GM21381 (cell line): ENCODE measurements at regions not wholly inside any gene's neighbourhood (a gene's known extent, or its start where the extent isn't known, plus 50 kb on each side); places are given as distances from the start of the nearest gene placed in this dataset.

Experiments
- ATAC-seq: cut with Tn5 transposase; IDR thresholded peaks from one replicate; pipeline ENCODE4 v1.9.1; 2021; ENCODE audit warnings: mild to moderate bottlenecking, moderate library complexity; ENCODE audit not compliant: unreplicated experiment

DNA sequence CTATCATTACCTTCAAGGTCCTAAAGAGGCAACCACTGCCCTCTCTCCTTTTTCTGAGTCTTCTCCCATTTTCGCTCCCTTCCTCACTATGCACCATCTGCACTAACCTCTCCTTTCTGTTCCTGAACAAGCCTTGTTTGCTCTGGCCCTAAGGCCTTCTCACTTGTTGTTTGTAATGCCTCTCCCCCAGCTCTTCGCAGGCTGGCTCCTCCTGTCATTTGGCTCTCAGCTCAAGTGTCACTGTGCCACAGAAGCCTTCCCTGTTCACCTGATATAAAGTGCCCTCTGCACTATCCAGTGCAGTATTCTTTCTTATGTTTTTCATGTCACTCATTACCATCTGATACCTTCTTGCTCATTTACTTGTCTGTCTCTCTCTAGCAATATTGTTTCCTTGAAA lies 303.7 kb downstream of the KCNN2 start:
- ATAC-seq = no peak

DNA sequence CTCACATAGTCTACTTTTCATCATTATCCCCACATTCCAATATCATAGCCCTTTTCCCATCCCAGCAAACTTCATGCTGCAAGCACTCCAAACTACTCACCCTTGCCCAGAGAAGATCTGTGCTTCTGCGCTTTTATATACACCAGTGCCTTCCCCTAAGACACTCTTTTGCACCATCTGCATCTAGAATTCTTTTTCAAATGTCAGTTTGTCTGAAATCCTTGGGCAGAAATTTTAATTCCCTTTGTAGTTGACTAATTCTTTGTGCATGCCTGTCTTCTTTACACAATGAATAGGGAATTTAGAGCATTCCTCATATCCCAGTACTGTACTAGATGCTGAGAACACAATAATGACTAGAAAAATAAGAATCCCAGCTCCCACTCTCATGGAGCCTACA lies 298.9 kb downstream of the KCNN2 start:
- no peak for ATAC-seq

DNA sequence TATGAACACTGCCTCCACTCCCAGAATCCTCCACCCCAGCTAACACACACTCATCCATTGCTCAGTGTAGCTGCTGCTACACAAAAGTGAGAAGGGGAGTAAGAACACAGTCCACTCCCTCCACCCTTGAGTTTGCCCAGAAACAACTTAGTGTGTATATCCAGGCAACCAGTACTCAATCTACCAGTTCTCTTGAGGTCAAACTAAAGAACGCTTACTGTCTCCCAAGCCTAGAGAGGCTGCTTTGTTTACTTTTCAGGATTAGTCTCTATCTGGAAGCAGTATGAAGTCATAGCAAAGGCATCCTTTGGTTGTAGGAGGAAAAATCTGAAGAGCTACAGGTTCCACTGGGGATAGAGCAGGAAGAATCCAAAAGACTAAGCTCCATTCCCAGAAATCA lies 296.3 kb downstream of the KCNN2 start:
- ATAC-seq = no peak

DNA sequence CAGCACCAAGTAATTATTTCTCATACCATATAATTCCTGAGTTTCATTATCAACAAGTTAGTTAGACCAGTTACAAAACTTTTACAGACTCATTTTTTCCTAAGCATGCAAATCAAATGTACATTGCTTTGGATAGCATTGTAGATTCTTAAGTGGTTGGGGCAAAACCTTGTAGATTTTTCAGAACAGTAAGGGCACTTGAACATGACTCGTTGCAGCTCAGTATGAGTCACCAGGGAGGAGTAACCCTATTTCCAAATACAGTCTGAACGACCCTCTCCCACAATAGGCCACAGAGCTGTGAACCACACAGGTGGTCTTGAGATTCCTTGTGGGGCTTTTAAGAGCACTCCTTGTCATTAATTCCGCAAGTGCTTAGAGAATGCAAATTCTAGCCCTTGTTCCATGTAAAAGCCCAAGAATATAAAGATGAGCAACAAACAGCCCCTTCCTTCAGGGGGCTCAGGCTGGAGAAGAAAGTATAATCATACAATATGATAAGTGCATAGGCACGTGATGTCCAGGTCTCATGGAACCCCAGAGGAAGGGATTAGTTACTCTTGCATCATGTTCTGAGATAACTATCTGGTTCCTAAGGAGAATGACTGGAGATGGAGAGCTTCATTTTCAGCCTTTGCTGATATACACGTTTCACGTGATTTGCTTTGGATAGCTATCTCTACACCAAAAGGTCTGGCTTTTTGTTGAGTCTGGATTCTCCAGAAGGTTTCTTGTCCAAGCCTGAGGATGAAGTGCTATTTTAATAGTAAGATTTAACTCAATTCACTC lies 295.7 kb downstream of the KCNN2 start:
- no peak for ATAC-seq

DNA sequence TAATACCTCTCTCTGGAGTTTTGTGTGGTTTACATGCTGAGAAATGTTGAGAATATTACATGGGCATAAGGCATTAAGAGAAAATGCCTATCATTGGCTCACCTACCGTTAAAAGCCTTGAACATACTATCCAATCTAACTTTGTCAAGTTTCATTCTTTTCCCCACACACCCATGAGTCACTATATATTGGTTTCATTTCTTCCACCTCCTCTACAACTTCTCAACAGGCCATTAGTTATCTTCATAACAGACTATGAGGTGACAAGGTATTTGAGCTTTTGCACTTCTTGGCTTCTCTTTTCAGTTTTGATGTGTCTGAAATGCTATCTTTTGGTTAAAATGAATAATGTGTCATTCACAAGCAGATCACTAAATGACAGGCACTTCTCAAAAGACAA lies 288.0 kb downstream of the KCNN2 start:
- no peak for ATAC-seq

DNA sequence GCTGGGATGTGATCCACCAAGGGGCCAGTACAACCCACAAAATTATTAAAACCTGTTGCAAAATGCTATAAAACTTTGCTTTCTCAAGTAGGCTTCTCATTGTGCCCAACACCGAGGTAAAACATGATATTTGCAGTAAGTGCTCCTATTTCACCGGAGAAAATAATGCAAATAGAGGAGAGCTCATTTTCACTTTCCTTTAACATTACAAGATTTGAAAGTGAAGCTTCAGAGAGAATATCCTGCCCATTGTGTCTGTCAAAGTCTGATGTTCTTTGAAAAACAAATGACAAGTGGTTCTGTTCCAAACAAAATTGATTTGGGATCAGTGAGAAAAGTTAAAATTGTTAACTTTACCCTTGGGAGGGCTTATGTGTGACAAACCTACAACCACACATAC lies 287.1 kb downstream of the KCNN2 start:
- ATAC-seq = no peak

DNA sequence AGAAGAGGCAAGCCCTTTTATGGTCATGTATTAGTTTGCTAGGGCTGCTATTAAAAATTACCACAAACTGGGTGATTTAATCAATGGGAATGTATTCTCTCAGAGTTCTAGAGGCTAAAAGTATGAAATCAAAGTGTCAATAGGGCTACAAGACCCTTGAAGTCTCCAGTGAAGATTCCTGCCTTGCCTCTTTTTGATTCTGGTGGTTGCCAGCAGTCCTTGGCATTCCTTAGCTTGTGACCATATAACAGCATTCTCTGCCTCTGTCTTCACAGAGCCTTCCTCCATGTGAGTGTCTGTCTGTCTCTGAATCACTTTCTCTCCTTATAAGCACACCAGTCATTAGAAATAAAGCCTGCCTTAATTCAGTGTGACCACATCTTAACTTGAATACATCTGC lies 282.7 kb downstream of the KCNN2 start:
- no peak for ATAC-seq

DNA sequence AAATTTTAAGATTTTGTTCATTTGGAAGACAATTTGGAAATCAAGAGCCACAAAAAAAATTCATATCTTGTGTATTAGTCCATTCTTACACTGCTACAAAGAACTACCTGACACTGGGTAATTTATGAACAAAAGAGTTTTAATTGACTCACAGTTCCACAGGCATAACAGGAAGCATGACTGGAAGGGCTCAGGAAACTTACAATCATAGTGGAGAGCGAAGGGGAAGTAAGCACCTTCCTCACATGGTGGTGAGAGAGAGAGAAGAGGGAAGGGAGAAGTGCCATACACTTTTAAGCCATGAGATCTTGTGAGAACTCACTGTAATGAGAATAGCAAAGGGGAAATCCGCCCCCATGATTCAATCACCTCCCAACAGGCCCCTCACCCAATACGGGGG lies 274.4 kb downstream of the KCNN2 start:
- ATAC-seq = no peak

DNA sequence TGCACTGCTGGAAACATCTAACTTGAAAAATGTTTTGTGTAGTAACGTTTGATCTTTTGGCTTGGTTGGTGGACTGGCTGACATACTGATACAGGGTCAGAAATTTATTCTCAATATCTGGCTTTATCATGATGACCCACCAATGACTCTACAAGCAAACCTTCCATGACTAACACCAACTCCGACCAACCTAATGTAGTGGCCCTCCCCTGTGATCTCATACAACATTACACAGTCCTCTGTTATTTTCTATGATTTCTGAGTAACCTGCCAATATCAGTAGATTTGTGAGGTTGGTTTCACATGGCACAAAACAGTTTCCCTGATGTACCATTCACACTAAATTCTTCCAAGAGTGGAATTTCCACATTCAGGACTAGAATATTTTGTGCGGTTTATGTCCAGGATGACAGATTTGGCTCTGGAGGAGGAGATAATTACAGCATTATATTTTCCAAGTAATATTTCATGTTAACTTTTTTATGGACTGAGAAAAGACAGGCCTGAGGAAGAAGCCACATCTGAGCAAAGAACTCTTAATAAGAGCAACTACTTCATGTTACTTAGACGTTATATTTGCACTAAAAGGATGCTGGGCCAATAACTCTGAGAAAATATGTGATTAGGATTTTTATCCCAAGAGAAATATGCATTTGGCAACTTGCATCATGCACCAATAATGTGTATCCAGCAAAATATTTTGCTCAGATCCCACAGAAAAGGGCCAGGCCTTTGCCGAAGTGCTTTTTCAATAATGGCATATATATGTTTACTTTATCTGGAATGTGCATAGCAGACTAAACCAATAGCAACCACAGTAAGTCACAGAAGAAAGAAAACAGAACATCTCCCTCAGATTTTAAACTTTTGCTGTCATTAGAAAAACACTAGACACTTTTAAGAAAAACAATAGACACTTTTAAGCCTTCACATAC lies 273.4 kb downstream of the KCNN2 start:
- ATAC-seq = no peak

DNA sequence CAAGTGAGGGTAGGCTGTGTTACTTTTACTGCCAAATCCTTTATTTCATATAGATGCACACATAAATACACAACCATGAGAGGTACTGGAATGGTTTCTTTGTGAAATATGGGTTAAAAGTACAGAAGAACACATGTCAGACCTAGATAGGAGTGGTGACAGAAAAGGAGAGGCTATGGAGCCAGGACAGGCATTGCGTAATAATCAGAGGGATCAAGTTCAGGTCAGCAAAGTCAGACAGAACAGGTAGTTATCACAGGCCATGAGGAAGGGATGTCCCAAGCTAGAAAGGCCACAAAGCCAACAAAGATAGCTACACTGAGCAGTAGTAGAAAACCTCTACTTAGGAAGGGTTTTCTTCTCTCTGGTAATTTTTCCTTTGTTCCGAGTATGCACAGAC lies 272.6 kb downstream of the KCNN2 start:
- ATAC-seq = no peak

DNA sequence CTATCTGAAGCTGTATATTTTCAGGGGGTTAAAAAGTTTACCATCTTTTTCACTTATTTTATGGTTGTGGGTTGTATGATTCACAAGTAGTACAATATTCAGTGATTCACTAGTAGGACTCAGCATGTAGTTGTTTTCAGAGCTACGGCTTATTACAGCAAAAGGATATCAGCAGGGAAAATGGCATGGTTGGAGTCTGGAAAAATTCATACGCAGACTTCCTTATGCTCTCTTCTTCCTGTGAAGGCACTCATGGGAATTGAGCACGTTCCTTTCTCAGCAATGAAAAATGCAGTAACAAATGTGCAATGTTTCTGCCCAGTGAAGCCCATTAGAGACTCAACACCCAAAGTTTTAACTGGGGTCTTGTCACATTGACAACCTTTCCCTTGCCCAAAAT lies 250.5 kb downstream of the KCNN2 start:
- ATAC-seq = no peak

DNA sequence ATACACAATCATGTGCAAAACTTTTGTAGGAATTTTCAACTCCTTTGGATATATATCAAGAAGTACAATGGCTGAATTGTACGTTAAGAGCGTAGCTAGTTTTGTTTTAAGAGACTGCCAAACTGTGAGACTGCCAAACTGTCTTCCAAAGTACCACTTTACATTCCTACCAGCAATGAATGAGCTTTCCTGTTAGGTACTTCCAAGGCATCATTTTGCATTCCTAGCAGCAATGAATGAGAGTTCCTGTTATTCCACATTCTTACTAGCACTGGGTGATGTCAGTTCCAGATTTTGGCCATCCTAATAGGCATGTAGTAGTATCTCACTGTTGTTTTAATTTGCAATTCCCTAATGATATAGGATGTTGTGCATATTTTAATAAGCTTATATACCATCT lies 219.3 kb downstream of the KCNN2 start:
- no peak for ATAC-seq

DNA sequence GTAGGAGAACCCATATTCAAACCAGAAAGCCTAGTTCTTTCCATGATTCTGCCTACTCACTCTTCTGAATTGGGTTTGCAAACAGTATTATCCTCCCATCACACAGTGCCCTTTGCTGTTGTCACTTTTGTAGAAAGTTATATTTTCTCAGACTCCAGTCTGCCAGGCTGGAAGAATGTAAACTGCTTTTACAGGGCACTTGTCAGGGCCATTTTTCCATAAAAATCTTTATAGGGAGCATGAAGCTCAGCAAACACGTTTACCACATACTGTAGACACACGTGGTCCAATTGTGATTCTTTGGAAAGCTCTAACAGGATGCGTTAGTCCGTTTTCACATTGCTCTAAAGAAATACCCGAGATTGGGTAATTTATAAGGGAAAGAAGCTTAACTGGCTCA lies 204.0 kb downstream of the KCNN2 start:
- no peak for ATAC-seq

DNA sequence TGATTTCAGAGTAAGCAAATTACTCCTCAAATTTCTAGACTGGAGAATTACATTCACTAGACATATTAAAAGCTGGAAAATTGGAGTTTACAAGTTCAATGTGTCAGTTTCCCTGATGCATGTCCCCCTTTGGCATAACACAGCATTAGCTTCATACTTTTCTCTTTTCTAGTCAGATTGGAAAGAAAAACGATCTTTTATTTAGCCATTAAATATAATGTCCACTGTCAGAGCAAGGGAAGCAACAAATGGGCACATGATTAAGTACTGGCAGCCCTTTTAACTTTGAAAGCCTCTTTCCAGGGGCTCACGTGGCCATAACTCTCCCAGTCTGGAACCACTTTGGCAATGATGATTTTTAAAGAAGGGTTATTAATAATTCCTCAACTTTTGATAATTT lies 203.3 kb downstream of the KCNN2 start:
- no peak for ATAC-seq

DNA sequence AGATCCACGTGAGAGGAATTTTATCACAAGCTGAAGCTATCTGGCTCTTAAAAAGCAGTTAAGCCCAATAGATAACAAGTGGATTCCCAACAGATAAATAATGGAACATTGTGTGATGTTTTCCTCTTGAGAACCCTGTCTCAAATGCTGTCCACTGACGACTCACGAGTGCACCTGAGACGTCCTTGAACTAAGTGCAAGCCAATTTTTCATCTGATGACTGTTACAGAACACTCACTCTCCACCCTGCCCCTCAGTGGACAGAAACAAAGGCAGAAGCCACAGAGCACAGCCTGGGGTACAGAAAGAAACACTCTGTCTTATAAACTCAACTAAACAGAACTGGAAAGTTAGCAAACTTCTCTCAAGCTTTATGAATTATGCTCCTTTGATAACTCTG lies 199.5 kb downstream of the KCNN2 start:
- no peak for ATAC-seq
